CD4-positive, CD25-positive, alpha-beta regulatory T cell (primary cell): ENCODE measurements at regions not wholly inside any gene's neighbourhood (a gene's known extent, or its start where the extent isn't known, plus 50 kb on each side); places are given as distances from the start of the nearest gene placed in this dataset.

Source experiments
- ATAC-seq, 2 donors: fragments of 150-1000 bp; cut with Tn5 transposase; one replicate each; pipeline ENCODE4 v1.10.0; 2021; ENCODE audit warnings: low read depth in 2 of 2, moderate number of reproducible peaks in 2 of 2, moderate library complexity in 1 of 2
- DNase-seq, 3 donors: peaks; one replicate each; pipeline versions ENCODE4 v3.0.0 to v3.0.0-alpha.2; 2012 to 2022; ENCODE audit warnings: mixed read lengths in 1 of 3
- H3K27ac ChIP-seq: one replicate; pipeline ENCODE4 v1.7.0; 2013; ENCODE audit warnings: mild to moderate bottlenecking, low read length; ENCODE audit not compliant: insufficient read depth, poor library complexity, severe bottlenecking
- H3K27me3 ChIP-seq: one replicate; pipeline ENCODE4 v1.7.0; 2013; ENCODE audit warnings: low read length; ENCODE audit not compliant: control insufficient read depth, insufficient read depth
- H3K36me3 ChIP-seq: one replicate; pipeline ENCODE4 v1.7.0; 2013; ENCODE audit warnings: mild to moderate bottlenecking, low read length, moderate library complexity; ENCODE audit not compliant: control insufficient read depth, insufficient read depth
- H3K4me1 ChIP-seq: 2 replicates; pipeline ENCODE4 v1.7.0; 2013; ENCODE audit warnings: mild to moderate bottlenecking, low read length; ENCODE audit not compliant: insufficient read depth, control insufficient read depth, poor library complexity, severe bottlenecking
- H3K4me3 ChIP-seq: one replicate; pipeline ENCODE4 v1.7.0; 2013; ENCODE audit warnings: low read depth, mild to moderate bottlenecking, low read length, moderate library complexity
- H3K9me3 ChIP-seq, 2 experiments: 1 replicate in 1 of 2; 2 replicates in 1 of 2; pipeline ENCODE4 v1.7.0; 2013; ENCODE audit warnings: low read length in 2 of 2, mild to moderate bottlenecking in 1 of 2, moderate library complexity in 1 of 2; ENCODE audit not compliant: control insufficient read depth in 2 of 2
- H3K27ac Mint-ChIP-seq, 3 donors: one replicate each; pipeline ENCODE4 v1.8.0; 2020 to 2022; ENCODE audit warnings: mild to moderate bottlenecking in 3 of 3, mixed read lengths in 3 of 3, moderate library complexity in 2 of 3
- H3K27me3 Mint-ChIP-seq: one replicate; pipeline ENCODE4 v1.8.0; 2022; ENCODE audit warnings: mild to moderate bottlenecking, mixed read lengths
- H3K36me3 Mint-ChIP-seq: one replicate; pipeline ENCODE4 v1.8.0; 2020; ENCODE audit warnings: mixed read lengths
- H3K4me1 Mint-ChIP-seq, 4 donors: one replicate each; pipeline ENCODE4 v1.8.0; 2020 to 2022; ENCODE audit warnings: mixed read lengths in 4 of 4, mild to moderate bottlenecking in 1 of 4
- H3K4me3 Mint-ChIP-seq, 4 donors: one replicate each; pipeline ENCODE4 v1.8.0; 2020 to 2022; ENCODE audit warnings: mild to moderate bottlenecking in 4 of 4, mixed read lengths in 4 of 4, moderate library complexity in 3 of 4
- H3K9me3 Mint-ChIP-seq, 7 donors: one replicate each; pipeline ENCODE4 v1.8.0; 2020 to 2022; ENCODE audit warnings: mixed read lengths in 7 of 7, mild to moderate bottlenecking in 3 of 7, moderate library complexity in 2 of 7

DNA sequence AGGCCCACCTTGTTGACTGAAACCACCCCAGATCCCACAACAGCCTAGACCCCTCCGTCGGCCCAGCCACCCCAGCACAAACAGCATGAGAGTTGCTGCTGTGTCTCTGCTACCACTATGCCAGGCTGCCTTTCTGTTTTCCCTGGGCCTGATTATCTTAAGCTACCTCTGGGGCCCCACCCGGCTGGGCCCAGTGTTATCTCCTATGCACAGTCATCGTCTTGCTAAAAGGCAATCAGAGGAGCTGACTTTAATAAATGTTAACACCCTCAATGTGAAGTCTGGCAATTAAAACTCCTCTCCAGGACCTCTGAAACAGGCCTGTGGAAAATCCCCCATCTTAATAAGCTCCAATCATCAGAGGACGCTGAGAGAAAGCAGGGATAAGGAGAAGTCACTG is 144.9 kb downstream of the FAM114A2 start:
- Histone ChIP-seq H3K9me3 (no peaks in the 10 kb centered on the region), H3K27ac (no peak overlapping the region), H3K36me3 (no peaks in the 10 kb centered on the region), H3K4me1 (no peaks in the 10 kb centered on the region), H3K4me3 (no peak overlapping the region), H3K27me3 (no peaks in the 10 kb centered on the region)
- DNase-seq, result no peak
- Mint-ChIP-seq H3K4me3 (no peak overlapping the region), H3K9me3 (peaks cover 0 to 4% (median 0%) of the 10 kb centered on the region in 7 donors), H3K36me3 (no peaks in the 10 kb centered on the region), H3K27ac (no peak overlapping the region), H3K4me1 (no peaks in the 10 kb centered on the region), H3K27me3 (peaks cover 2% of the 10 kb centered on the region)
- no peak for ATAC-seq

DNA sequence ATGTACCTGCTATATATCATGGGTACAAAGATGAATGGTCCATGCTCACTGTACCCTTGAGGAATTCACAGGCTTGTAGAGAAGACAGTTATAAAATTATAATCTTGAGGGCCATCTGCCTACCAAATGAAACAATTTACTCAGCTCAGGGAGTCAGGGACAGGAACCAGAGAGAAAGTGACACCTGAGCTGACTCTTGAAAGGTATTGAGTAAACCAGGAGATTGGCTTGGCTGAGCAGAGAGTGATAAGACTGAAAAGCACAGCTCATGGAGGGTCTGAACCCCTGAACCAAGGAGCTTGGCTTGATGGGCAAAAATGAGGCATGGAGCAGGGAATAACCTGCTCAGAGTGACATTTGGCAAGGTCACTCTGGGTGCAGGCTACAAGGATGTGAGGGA is 147.3 kb downstream of the FAM114A2 start:
- Mint-ChIP-seq H3K27ac (no peak overlapping the region), H3K27me3 (no peaks in the 10 kb centered on the region), H3K4me1 (no peaks in the 10 kb centered on the region), H3K4me3 (no peak overlapping the region), H3K9me3 (peaks cover 0 to 4% (median 0%) of the 10 kb centered on the region in 7 donors), H3K36me3 (no peaks in the 10 kb centered on the region)
- no peak for ATAC-seq
- H3K36me3 ChIP-seq, result no peaks in the 10 kb centered on the region
- no peaks in the 10 kb centered on the region for H3K9me3 ChIP-seq
- no peak for DNase-seq
- H3K27me3 ChIP-seq, result no peaks in the 10 kb centered on the region
- H3K27ac ChIP-seq, result no peak overlapping the region
- no peaks in the 10 kb centered on the region for H3K4me1 ChIP-seq
- H3K4me3 ChIP-seq, result no peak overlapping the region

DNA sequence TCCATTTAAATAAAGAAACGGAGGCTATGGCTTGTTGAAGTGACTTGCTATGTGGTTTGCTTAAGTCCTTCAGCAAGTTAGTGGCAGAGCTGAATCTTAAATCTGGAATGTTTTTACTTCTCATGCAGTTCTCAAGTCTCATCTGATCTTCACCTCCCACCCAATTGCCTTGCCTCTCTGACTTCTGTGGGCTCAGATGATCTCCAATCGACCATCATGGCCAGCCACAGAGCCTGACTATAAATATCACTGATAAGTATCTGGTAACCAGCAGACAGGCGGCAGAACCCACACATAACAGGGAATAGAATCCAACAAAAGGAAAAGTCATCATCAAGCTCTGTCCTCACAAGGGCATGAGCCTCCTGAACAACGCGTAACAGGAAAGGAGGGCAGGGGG is 149.9 kb downstream of the FAM114A2 start:
- H3K9me3 Mint-ChIP-seq, result peaks cover 0 to 1% (median 0%) of the 10 kb centered on the region in 7 donors
- H3K4me1 Mint-ChIP-seq, result no peaks in the 10 kb centered on the region
- no peaks in the 10 kb centered on the region for H3K27me3 Mint-ChIP-seq
- H3K4me1 ChIP-seq, result no peaks in the 10 kb centered on the region
- no peaks in the 10 kb centered on the region for H3K9me3 ChIP-seq
- H3K27ac ChIP-seq, result no peak overlapping the region
- H3K4me3 ChIP-seq, result no peak overlapping the region
- H3K4me3 Mint-ChIP-seq, result no peak overlapping the region
- ATAC-seq, result no peak
- H3K36me3 Mint-ChIP-seq, result no peaks in the 10 kb centered on the region
- no peak for DNase-seq
- H3K27ac Mint-ChIP-seq, result no peak overlapping the region
- H3K27me3 ChIP-seq, result no peaks in the 10 kb centered on the region
- H3K36me3 ChIP-seq, result no peaks in the 10 kb centered on the region

DNA sequence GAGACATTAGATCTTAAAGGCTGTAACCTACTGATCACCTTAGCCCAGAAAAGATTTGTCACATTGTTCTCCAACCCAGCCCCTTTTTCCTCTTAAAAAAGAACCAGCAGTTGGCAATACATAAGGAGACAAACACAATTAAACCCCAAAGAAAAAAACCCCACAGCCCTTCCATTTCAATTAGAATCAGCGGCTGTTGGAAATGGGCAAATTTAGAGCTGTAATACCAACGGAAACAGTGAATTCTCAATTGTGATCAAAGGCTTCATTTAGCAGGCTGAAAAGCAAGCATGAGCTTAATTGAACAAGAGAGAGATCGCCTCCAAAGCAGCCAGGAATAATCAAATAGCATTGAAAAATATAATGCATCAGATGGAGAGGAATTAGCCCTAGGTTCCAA is 153.6 kb downstream of the FAM114A2 start:
- Histone ChIP-seq H3K4me1 (no peaks in the 10 kb centered on the region), H3K9me3 (no peaks in the 10 kb centered on the region), H3K27me3 (no peaks in the 10 kb centered on the region), H3K36me3 (no peaks in the 10 kb centered on the region), H3K27ac (no peak overlapping the region), H3K4me3 (no peak overlapping the region)
- no peaks in the 10 kb centered on the region for H3K4me1 Mint-ChIP-seq
- no peaks in the 10 kb centered on the region for H3K27me3 Mint-ChIP-seq
- DNase-seq, result no peak
- H3K9me3 Mint-ChIP-seq, result peaks cover 0 to 3% (median 0%) of the 10 kb centered on the region in 7 donors
- H3K4me3 Mint-ChIP-seq, result no peak overlapping the region
- no peak for ATAC-seq
- H3K27ac Mint-ChIP-seq, result no peak overlapping the region
- H3K36me3 Mint-ChIP-seq, result no peaks in the 10 kb centered on the region

DNA sequence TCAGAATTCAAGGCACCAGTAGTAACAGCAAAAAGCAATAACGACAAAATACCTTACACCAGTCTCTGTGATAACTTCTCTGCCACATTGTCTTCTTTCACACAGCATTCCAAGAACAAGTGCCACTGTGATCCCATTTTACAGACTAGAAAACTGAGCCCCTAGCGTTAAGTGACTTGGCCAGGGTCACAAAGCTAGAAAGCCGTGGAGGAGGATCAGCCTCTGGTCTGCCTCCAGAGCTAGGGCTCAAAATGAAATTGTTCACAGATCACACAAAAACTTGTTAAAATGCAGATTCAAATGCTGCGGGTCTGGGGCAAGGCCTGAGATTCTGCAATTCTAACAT is 154.1 kb downstream of the FAM114A2 start:
- Histone ChIP-seq H3K27me3 (no peaks in the 10 kb centered on the region), H3K4me1 (no peaks in the 10 kb centered on the region), H3K9me3 (no peaks in the 10 kb centered on the region), H3K27ac (no peak overlapping the region), H3K36me3 (no peaks in the 10 kb centered on the region), H3K4me3 (no peak overlapping the region)
- DNase-seq (no peak), ATAC-seq (no peak)
- H3K36me3 Mint-ChIP-seq, result no peaks in the 10 kb centered on the region
- peak overlapping the region in 1 of 4 donors; percentile 58 for H3K4me3 Mint-ChIP-seq
- H3K27me3 Mint-ChIP-seq, result no peaks in the 10 kb centered on the region
- H3K9me3 Mint-ChIP-seq, result peaks cover 0 to 3% (median 0%) of the 10 kb centered on the region in 7 donors
- H3K4me1 Mint-ChIP-seq, result no peaks in the 10 kb centered on the region
- H3K27ac Mint-ChIP-seq, result no peak overlapping the region

DNA sequence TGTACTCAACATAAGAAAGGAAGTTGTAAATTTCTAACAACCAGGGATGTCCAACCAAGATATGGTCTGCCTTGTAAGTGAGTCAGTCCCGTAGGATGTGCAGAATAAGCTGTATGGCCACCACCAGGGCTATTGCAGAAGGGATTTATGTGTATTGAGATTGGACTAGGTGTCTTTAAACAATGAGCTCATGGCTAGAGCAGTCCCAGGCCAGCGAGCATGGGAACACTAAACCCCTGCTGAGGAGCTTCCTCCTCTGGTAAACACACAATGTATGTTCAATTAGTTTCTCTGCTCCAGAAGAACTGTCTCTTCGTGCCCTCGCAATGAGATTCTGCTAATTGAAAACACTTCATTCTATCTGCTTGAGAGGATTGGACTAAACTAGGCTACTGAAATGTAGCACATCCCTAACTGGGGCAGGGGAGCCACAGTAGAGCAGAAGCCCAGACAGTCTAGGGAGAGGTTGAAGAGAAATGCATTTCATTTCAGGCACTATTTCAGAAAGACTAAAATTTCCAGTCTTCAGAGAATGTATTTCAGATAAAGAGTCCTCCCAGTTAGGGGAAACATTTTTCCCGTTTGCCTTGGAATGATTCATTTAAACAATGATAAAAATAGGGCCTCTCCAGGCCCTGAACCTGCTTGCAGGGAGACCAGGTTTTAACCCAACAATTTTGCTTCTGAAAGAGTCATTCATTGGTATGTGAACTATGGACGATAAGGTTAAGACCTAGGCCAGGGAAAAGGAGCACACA is 154.7 kb downstream of the FAM114A2 start:
- Mint-ChIP-seq H3K4me3 (no peak overlapping the region), H3K27ac (no peak overlapping the region), H3K4me1 (no peaks in the 10 kb centered on the region), H3K9me3 (peaks cover 0 to 3% (median 0%) of the 10 kb centered on the region in 7 donors), H3K36me3 (no peaks in the 10 kb centered on the region), H3K27me3 (no peaks in the 10 kb centered on the region)
- H3K36me3 ChIP-seq, result no peaks in the 10 kb centered on the region
- no peaks in the 10 kb centered on the region for H3K4me1 ChIP-seq
- H3K27ac ChIP-seq, result no peak overlapping the region
- H3K9me3 ChIP-seq, result no peaks in the 10 kb centered on the region
- no peaks in the 10 kb centered on the region for H3K27me3 ChIP-seq
- ATAC-seq, result no peak
- DNase-seq, result no peak
- H3K4me3 ChIP-seq, result no peak overlapping the region

DNA sequence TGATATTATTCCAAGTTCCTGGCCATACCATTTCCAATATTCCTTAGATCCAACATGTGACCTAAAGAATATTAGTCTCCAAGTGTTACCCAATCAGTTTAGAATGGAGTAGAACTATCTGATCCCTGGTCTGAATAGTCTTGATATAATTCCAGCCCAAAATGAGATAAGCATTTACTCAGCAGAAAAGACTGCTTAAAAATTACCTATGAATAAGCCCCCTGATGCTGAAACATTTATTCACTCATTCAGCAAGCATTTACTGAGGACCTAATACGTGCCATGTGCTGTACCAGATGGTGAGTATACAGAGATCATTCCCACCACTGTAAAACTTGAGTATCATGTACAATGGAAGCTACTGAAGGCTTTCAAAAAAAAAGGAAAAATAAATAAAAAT is 157.0 kb downstream of the FAM114A2 start:
- no peak overlapping the region for H3K4me3 ChIP-seq
- no peaks in the 10 kb centered on the region for H3K9me3 ChIP-seq
- H3K27me3 ChIP-seq, result no peaks in the 10 kb centered on the region
- Mint-ChIP-seq H3K27me3 (peaks cover under 1% of the 10 kb centered on the region), H3K4me3 (no peak overlapping the region), H3K4me1 (no peaks in the 10 kb centered on the region), H3K36me3 (no peaks in the 10 kb centered on the region), H3K27ac (no peak overlapping the region), H3K9me3 (peaks cover 0 to 3% (median 0%) of the 10 kb centered on the region in 7 donors)
- H3K36me3 ChIP-seq, result no peaks in the 10 kb centered on the region
- H3K27ac ChIP-seq, result no peak overlapping the region
- ATAC-seq, result no peak
- H3K4me1 ChIP-seq, result no peaks in the 10 kb centered on the region
- no peak for DNase-seq

DNA sequence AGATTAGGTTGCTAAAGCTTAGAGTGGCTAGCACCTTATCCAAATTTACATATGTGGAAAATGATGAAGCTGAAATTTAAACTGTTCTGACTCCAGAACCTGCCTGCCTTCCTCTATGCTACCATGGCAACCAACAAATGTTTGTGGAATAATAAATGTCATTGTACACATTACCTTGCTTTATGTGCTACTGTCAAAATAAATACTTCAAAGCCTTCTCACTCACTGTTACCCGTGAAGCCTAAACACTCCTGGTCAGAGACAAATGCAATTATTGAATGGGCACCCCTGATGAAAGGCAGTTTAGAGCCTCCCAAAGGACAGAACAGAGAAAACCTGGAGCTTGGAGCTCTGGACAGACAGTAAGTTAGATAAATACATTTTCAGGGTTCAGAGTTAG is 158.6 kb downstream of the FAM114A2 start:
- Mint-ChIP-seq H3K4me3 (no peak overlapping the region), H3K4me1 (no peaks in the 10 kb centered on the region), H3K36me3 (no peaks in the 10 kb centered on the region), H3K27ac (no peak overlapping the region), H3K9me3 (peaks cover 0 to 3% (median 0%) of the 10 kb centered on the region in 7 donors), H3K27me3 (peaks cover 7% of the 10 kb centered on the region)
- ATAC-seq, result no peak
- Histone ChIP-seq H3K27me3 (no peaks in the 10 kb centered on the region), H3K4me3 (no peak overlapping the region), H3K36me3 (no peaks in the 10 kb centered on the region), H3K9me3 (no peaks in the 10 kb centered on the region), H3K27ac (no peak overlapping the region), H3K4me1 (no peaks in the 10 kb centered on the region)
- no peak for DNase-seq
